ENCODE measurements at regions not wholly inside any gene's neighbourhood (a gene's known extent, or its start where the extent isn't known, plus 50 kb on each side); places are given as distances from the start of the nearest gene placed in this dataset.

DNA sequence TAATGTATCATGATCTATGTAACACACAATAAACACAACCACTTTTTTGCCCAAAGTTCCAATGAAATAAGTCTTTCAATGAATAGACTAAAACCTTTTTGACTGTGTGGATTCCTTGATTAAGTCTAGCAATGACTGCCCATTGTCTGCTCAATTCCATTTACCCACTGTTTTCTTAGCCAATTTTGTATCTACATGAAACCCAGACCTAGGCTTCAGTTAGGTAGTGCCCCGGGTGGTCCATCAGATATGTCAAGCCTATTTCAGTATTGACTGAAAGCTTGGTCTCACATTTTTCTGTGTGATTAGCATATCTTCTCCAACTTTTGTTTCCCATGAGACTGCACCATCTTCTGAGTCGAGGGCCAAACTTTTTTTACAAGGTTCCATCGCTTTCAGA, 615.0 kb downstream of the C6orf118 start:
- H3K36me3 ChIP-seq (replicated peaks; ENCODE audit: low read depth, low read length), result no peaks in the 10 kb centered on the region
- no peak for TF ChIP-seq EZH2phosphoT487 (IDR thresholded peaks at IDR 0.05; ENCODE audit: low read depth)
- TF ChIP-seq, protein P1, sequence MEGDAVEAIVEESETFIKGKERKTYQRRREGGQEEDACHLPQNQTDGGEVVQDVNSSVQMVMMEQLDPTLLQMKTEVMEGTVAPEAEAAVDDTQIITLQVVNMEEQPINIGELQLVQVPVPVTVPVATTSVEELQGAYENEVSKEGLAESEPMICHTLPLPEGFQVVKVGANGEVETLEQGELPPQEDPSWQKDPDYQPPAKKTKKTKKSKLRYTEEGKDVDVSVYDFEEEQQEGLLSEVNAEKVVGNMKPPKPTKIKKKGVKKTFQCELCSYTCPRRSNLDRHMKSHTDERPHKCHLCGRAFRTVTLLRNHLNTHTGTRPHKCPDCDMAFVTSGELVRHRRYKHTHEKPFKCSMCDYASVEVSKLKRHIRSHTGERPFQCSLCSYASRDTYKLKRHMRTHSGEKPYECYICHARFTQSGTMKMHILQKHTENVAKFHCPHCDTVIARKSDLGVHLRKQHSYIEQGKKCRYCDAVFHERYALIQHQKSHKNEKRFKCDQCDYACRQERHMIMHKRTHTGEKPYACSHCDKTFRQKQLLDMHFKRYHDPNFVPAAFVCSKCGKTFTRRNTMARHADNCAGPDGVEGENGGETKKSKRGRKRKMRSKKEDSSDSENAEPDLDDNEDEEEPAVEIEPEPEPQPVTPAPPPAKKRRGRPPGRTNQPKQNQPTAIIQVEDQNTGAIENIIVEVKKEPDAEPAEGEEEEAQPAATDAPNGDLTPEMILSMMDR (IDR thresholded peaks at IDR 0.05; ENCODE audit: low read depth, low read length), result no peak
- no peaks in the 10 kb centered on the region for H3K4me1 ChIP-seq (ENCODE audit: low read length)
- H3K4me3 ChIP-seq (ENCODE audit: low read length), result no peak overlapping the region
- no peak overlapping the region for H3K27ac ChIP-seq (ENCODE audit: low read length)
- no peak overlapping the region for H3K9ac ChIP-seq (ENCODE audit: low read length)
- no peaks in the 10 kb centered on the region for H4K20me1 ChIP-seq (ENCODE audit: insufficient read depth, low read length)
- H3K9me3 ChIP-seq (ENCODE audit: insufficient read depth, low read length), result no peaks in the 10 kb centered on the region
- H3K4me2 ChIP-seq (ENCODE audit: low read length), result no peak overlapping the region
- H3K27me3 ChIP-seq (ENCODE audit: low read depth, low read length), result no peaks in the 10 kb centered on the region
- no peaks in the 10 kb centered on the region for H3K79me2 ChIP-seq (ENCODE audit: low read length)
- no peak overlapping the region for H2AFZ ChIP-seq (ENCODE audit: low read depth, low read length)

DNA sequence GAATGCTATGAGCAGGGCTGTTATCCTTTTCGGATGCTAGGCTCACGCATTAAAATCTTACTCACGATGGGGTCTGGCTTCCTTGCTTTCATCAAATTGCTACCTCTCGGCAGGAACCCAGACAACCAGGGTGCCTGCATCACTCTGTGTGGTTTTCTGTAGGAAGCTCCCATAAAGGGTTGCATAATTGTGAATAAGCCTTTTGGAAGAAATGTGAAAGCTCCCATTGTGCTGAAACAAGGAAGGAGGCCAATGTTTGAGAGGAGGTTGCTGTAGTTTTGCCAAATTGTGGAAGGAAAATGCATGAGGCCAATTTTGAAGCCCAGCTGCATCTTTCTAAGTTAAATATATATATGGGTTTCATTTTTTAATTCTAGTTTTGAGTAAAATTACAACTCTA, 615.5 kb downstream of the C6orf118 start:
- TF ChIP-seq, protein P1 (IDR thresholded peaks at IDR 0.05; ENCODE audit: low read depth, low read length), result no peak
- TF ChIP-seq EZH2phosphoT487 (IDR thresholded peaks at IDR 0.05; ENCODE audit: low read depth), result no peak
- H3K79me2 ChIP-seq (ENCODE audit: low read length), result no peaks in the 10 kb centered on the region
- no peak overlapping the region for H3K4me2 ChIP-seq (ENCODE audit: low read length)
- H3K27me3 ChIP-seq (ENCODE audit: low read depth, low read length), result no peaks in the 10 kb centered on the region
- no peak overlapping the region for H3K27ac ChIP-seq (ENCODE audit: low read length)
- H2AFZ ChIP-seq (ENCODE audit: low read depth, low read length), result no peak overlapping the region
- H3K36me3 ChIP-seq (replicated peaks; ENCODE audit: low read depth, low read length), result no peaks in the 10 kb centered on the region
- no peaks in the 10 kb centered on the region for H3K9me3 ChIP-seq (ENCODE audit: insufficient read depth, low read length)
- no peak overlapping the region for H3K4me3 ChIP-seq (ENCODE audit: low read length)
- H3K4me1 ChIP-seq (ENCODE audit: low read length), result no peaks in the 10 kb centered on the region
- no peak overlapping the region for H3K9ac ChIP-seq (ENCODE audit: low read length)
- H4K20me1 ChIP-seq (ENCODE audit: insufficient read depth, low read length), result no peaks in the 10 kb centered on the region

DNA sequence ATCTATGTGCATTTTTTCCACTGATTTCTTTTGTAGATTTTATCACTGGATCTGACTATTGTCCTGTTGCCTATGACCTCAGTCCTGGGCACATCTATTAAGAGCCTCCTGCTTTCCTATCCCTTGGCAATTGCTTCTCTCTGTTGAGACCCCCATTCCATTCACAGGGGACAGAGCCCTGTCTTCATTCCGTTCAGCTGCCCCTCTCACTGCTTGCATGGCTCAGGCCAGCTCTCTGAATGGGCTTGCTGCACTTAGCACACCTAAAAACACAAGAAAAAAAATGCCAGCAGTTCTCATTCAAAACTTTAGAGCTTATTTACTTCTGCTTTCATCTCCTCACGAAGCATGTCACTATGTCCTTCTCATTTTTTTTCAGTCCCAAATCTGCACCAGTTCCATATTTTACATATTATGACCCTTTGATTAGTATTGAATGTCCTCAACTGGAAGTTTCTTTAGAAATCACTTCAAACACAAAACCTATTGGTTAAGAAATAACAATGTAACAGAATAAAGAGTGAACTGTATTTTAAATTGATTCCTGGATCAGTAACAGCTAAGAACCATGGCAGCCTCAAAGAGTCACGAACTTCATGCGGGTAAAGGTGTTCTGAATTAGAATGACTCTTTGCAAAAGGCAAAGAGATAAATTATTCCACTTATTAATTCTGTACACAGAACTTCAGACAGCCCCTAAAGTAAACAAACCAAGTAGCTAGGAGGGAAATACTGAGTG, 616.5 kb downstream of the C6orf118 start:
- no peaks in the 10 kb centered on the region for H3K36me3 ChIP-seq (replicated peaks; ENCODE audit: low read depth, low read length)
- no peak overlapping the region for H3K27ac ChIP-seq (ENCODE audit: low read length)
- no peak overlapping the region for H2AFZ ChIP-seq (ENCODE audit: low read depth, low read length)
- no peaks in the 10 kb centered on the region for H4K20me1 ChIP-seq (ENCODE audit: insufficient read depth, low read length)
- H3K9ac ChIP-seq (ENCODE audit: low read length), result no peak overlapping the region
- no peak overlapping the region for H3K4me2 ChIP-seq (ENCODE audit: low read length)
- H3K4me1 ChIP-seq (ENCODE audit: low read length), result no peaks in the 10 kb centered on the region
- no peak overlapping the region for H3K4me3 ChIP-seq (ENCODE audit: low read length)
- no peaks in the 10 kb centered on the region for H3K79me2 ChIP-seq (ENCODE audit: low read length)
- TF ChIP-seq, protein P1 (IDR thresholded peaks at IDR 0.05; ENCODE audit: low read depth, low read length), result no peak
- no peaks in the 10 kb centered on the region for H3K27me3 ChIP-seq (ENCODE audit: low read depth, low read length)
- no peaks in the 10 kb centered on the region for H3K9me3 ChIP-seq (ENCODE audit: insufficient read depth, low read length)

DNA sequence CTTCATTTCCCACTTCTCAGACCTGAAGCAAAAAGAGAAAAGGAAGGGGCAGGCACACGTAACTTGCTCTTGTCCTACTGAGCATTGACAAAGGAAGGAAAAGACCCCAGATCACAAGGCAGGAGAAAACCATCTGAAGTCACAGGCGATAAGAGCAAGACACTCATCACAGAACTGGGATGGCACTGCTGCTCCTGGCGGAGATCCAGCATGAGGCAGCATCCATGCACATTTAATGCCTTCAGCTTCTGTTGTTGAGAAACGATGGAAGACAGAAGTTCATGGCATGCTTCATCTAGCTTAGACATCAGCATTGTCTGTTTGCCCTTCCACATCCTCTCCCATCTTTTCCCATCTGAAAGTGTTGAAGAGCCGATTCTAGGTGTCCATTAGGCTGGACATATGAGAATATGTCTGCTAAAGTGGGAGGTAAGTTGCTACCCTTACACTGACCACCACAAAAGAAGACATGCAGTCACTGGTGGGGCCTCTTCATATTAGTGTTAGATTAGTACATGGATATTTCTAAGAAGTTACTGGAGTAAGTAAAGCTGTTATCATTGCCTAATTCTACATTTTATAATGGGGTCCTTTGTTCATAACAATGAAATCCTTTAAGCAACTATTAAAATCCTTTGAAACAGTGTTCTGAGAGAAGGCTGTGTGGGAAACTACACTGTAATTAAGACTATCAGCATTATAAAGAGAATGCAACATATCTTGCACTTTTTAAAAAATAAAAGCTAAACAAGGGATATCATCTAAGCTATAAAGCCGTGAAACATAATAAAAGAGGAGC, 618.5 kb downstream of the C6orf118 start:
- Histone ChIP-seq H3K27me3 (ENCODE audit: low read depth, low read length) (no peaks in the 10 kb centered on the region), H3K9ac (ENCODE audit: low read length) (no peak overlapping the region), H3K79me2 (ENCODE audit: low read length) (no peaks in the 10 kb centered on the region), H3K4me3 (ENCODE audit: low read length) (no peak overlapping the region), H3K4me1 (ENCODE audit: low read length) (no peaks in the 10 kb centered on the region), H3K9me3 (ENCODE audit: insufficient read depth, low read length) (no peaks in the 10 kb centered on the region), H4K20me1 (ENCODE audit: insufficient read depth, low read length) (no peaks in the 10 kb centered on the region), H3K36me3 (replicated peaks; ENCODE audit: low read depth, low read length) (no peaks in the 10 kb centered on the region), H3K27ac (ENCODE audit: low read length) (no peak overlapping the region), H3K4me2 (ENCODE audit: low read length) (no peak overlapping the region), H2AFZ (ENCODE audit: low read depth, low read length) (no peak overlapping the region)
- TF ChIP-seq EZH2phosphoT487 (IDR thresholded peaks at IDR 0.05; ENCODE audit: low read depth), result no peak
- TF ChIP-seq, protein P1 (IDR thresholded peaks at IDR 0.05; ENCODE audit: low read depth, low read length), result no peak
